ENCODE measurements at regions not wholly inside any gene's neighbourhood (a gene's known extent, or its start where the extent isn't known, plus 50 kb on each side); places are given as distances from the start of the nearest gene placed in this dataset.

- no peak for TF ChIP-seq CTCF (IDR thresholded peaks at IDR 0.05; ENCODE audit: control extremely low read depth in 1 of 3, insufficient read depth in 1 of 3, low read depth in 1 of 3, low read length in 3 of 3)
- no peak for TF ChIP-seq HDAC2 (IDR thresholded peaks at IDR 0.05; ENCODE audit: borderline replicate concordance in 1 of 2, low read depth in 2 of 2, low read length in 2 of 2)
- TF ChIP-seq POLR2A (IDR thresholded peaks at IDR 0.05; ENCODE audit: control extremely low read depth in 1 of 2, low read depth in 2 of 2, low read length in 2 of 2), result no peak
- TF ChIP-seq JUND (IDR thresholded peaks at IDR 0.05; ENCODE audit: low read length), result no peak
- TF ChIP-seq RAD21 (IDR thresholded peaks at IDR 0.05 in 1 of 2, conservative IDR thresholded peaks at IDR 0.05 in 1 of 2; ENCODE audit: low read depth in 2 of 2, low read length in 2 of 2), result no peak
- no peak for TF ChIP-seq EP300 (IDR thresholded peaks at IDR 0.05; ENCODE audit: borderline replicate concordance in 1 of 2, low read depth in 2 of 2, low read length in 2 of 2)
- no peak for TF ChIP-seq TAF7 (optimal IDR thresholded peaks at IDR 0.05; ENCODE audit: borderline replicate concordance, low read depth, low read length)
- no peak for TF ChIP-seq E2F6 (IDR thresholded peaks at IDR 0.05)
- TF ChIP-seq JUN (IDR thresholded peaks at IDR 0.05; ENCODE audit: low read depth, low read length), result no peak
- TF ChIP-seq USF2 (IDR thresholded peaks at IDR 0.05; ENCODE audit: low read length), result no peak
- TF ChIP-seq CEBPB (IDR thresholded peaks at IDR 0.05; ENCODE audit: low read depth, low read length), result no peak
- TF ChIP-seq CREB1 (IDR thresholded peaks at IDR 0.05), result no peak
Observed at GRCh38 chr16:65769776-65770438, 596.6 kb upstream of the CDH5 start.

All from H1 (cell line).